HG02885 (cell line): ENCODE measurements at regions not wholly inside any gene's neighbourhood (a gene's known extent, or its start where the extent isn't known, plus 50 kb on each side); places are given as distances from the start of the nearest gene placed in this dataset.
"Not testable (repeated sequence)": the region's sequence is repeated elsewhere in the genome, so short reads cannot be mapped to it uniquely, and the experiment has no call there.

Experiments
- ATAC-seq: cut with Tn5 transposase; IDR thresholded peaks from one replicate; pipeline ENCODE4 v1.9.1; 2021; ENCODE audit warnings: mild to moderate bottlenecking; ENCODE audit not compliant: unreplicated experiment, poor library complexity

- not testable (repeated sequence) for ATAC-seq
Measured at GRCh38 chr10:125518397-125518796, 164.6 kb downstream of the TEX36 start.

GRCh38 chr10:125515571-125515970 is 167.4 kb downstream of the TEX36 start:
- ATAC-seq: no peak

DNA sequence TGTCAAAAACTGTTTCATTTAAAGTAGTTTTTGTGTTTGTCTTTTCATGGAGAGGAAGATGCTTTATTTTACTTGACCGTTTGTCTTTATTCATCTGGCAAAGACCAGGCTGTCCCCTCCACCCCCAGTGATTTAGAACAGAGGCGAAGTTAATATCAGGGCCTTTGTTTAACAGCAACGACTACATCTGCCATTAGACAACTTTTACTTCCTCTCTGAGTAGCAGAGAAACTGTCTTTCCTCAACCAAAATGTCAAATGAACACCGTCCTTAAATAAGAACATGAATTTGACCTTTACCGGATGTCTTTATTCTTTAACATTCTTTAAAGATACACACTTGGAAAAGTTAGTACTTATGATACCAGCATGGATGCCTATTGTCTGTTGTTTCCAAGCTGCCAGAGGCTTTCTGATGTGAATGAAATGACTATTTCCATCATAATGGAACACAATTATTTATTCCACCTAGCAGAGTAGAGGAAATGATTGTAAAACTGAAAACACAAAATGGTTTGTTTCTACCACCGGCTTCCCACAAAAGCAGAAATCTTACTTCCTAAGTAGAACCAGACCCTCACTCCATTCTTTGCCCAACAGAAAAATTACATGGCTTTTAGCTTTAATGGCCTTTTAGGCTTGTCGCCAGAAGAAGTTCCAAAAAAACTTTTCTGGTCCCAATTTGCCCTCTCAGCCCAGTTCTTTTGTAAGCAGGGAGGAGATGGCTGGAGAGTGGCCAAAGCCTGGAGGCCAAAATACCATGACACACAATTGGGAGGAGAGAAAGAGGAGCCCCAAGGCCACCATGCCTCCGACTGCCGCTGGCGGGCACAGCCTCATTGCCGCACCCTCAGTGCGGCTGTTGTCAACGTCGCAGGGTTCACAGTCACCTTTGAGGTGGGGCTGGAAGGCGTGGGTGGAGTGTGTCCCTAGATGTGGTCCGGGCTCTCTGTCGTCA is 168.5 kb downstream of the TEX36 start:
- no peak for ATAC-seq

GRCh38 chr10:125513429-125514182 is 169.4 kb downstream of the TEX36 start:
- ATAC-seq: no peak

DNA sequence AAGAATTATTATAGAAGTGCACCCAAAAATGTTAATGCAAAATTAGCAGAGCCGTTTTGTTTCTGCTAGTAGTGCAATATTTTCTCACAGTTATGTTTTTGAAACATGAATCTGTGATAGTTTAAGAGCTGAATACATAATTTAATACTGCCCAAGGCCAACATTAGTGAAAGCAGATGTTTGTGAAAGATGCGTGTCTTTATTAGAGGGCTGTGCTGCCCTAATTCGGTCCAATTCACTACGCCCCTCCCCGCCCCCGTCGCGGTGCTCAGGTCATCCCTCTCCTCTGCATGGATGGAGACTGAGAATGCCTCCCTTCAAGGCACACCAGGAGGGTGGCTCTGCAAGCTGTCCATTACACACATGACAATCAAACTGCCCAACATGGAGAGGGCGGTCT is 172.0 kb downstream of the TEX36 start:
- no peak for ATAC-seq

DNA sequence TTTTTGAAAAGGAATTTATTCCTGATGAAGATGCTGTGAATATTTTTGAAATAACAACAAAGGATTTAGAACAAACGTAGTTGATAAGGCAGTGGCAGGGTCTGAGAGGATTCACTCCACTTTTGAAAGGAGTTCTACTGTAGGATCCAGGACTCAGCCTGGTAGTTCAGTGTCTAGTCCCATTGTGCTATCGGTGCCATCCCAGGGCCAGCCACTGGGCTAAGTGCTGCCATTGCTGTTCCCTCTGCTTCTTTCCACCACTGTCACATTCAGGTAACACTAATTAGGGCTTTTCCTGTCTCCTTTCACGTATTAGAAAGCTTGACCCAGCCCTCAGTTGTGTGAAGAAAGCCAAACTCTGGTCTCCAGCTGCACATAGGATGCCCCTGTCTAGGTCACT is 177.3 kb downstream of the TEX36 start:
- ATAC-seq: no peak

DNA sequence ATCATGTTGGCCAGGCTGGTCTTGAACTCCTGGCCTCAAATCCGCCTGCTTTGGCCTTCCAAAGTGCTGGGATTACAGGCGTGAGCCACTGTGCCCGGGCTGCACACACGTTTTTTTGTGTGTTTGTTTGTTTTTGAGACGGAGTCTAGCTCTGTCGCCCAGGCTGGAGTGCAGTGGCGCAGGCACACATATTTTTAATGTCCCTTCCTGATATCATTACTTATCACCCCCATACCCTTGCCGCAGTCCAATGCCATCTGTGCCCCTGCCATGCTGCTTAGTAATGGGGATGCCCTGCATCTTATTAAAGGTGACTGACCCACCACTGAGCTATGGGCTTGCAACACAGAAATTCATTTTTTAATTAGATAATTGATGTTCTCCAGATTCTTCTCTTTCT is 180.7 kb downstream of the TEX36 start:
- no peak for ATAC-seq

DNA sequence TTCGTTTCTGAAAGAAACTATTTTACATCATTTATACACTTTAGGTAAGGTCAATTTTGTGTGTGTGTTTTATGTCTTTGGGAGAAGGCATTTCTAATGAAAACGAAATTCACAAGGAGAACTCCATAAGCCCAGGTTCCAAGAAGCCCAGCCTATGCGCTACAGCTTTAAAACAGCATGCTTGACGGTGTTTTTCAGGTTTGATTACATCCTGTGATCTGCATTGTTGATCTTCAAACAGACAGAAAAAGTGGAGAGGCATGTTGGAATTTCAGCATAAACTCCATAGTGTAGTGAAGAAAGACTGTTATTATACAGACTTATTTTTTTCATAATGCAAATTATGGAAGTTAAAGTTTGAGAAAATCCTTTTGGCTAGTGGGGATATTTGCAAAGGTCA is 187.6 kb downstream of the TEX36 start:
- no peak for ATAC-seq

- no peak for ATAC-seq
Measured at GRCh38 chr10:125494651-125495239, 188.2 kb downstream of the TEX36 start.

DNA sequence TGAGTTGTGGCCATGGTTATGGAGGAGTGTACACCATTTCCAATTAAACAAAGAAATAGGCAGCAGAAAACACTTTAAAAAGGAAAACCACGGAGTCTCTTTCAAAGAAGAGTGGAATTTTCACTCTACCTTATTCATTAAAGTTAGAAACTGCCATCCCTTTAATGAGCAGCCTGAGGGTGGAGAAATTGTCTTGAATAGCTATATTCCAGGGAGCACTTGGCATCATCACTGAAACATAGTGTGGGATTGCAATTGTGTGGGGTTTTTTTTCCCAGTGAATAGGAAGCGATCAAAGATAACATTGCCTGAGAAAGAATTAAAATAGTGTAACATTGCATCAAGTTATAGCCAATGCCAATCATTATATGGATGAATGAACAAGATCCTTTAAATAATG is 191.6 kb downstream of the TEX36 start:
- no peak for ATAC-seq

- ATAC-seq: no peak
Measured at GRCh38 chr10:125489731-125490130, 193.2 kb downstream of the TEX36 start.

DNA sequence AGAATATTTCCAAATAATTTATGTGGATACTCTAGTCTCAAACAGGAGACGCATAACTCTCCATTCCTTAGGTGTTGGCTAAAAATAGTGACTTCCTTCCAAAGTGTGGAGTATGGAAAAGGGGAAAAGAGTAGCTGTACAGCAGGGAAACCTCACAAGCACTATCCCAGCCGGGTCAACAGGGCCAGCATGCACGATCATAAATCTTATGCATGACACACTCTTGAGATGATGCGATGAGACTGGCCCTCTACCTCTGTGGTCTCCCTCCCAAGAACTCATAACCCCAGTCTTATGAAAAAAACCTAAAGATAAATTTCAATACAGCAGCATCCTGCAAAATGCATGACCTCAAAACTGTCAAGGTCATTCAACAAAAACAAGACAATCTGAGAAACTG is 197.3 kb downstream of the TEX36 start:
- ATAC-seq: no peak

- ATAC-seq: no peak
Measured at GRCh38 chr10:125484035-125484732, 198.8 kb downstream of the TEX36 start.

- no peak for ATAC-seq
Measured at GRCh38 chr10:125482637-125483036, 200.3 kb downstream of the TEX36 start.

DNA sequence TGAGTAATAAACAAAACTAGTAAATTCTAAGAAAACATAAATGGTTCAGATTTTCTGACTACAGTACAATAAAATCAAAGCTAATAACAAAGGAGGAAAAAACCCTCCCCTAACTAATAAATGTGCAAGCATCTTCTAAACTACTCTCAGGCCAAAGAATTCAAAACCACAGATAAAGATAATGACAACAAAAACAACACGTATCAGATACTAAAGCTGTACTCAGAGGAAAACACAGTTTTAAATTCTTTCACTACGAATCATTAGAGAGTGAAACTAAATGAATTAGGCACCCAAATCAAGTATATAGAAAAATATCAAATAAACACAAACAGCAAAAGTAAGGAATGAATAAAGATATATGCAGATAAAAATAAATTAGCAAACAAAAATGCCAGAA is 200.9 kb downstream of the TEX36 start:
- no peak for ATAC-seq

- no peak for ATAC-seq
Measured at GRCh38 chr10:125479059-125479458, 203.9 kb downstream of the TEX36 start.

DNA sequence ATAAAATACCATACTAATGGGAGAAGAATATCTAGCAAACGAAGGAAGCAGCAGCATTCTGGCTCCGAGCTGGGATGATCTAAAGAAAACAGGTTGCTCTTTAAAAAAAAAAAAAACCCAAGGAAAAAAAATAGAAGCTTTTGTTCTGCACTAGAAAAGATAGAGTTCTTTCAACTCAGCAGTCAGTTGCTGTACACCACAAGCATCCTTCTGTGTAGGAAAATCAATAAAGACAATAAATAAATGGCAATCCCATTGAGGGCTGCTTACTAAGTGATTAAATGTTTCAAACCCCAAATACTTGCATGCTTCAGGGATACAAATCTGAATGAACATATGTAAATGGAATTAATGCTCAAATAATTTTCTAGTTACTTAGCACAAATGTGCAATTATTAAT is 207.1 kb downstream of the TEX36 start:
- no peak for ATAC-seq

DNA sequence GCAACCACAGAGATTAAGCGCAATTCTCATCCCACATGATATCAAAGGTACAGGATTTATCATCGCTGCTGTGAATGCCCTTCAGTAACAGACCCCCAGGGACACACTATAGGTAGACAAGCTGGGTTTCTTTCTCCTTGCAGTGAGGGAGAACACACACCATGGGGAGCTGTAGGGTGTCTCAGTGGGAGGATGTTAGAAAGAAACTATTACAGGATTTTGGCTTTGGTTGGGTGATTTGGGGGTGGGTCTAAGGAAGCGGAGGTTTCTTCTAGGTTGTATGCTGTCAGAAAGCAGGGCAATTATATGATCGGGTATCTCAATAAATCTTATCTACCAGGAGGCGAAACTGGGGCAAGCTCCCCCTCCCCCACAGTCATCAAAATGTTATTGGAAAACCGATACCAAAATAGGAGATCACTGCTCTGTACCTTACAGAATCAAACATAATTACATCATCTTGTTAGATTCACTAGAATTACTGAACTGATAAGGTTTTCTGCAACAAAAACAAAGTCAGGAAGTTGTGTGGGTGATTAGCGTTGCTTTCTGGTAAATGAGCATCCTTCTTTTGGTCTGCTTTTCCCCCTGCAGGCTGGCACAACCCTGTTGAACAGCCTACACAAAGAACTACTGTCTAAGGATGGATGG is 209.7 kb downstream of the TEX36 start:
- ATAC-seq: no peak

GRCh38 chr10:125472010-125472607 is 210.9 kb downstream of the TEX36 start:
- ATAC-seq: no peak

DNA sequence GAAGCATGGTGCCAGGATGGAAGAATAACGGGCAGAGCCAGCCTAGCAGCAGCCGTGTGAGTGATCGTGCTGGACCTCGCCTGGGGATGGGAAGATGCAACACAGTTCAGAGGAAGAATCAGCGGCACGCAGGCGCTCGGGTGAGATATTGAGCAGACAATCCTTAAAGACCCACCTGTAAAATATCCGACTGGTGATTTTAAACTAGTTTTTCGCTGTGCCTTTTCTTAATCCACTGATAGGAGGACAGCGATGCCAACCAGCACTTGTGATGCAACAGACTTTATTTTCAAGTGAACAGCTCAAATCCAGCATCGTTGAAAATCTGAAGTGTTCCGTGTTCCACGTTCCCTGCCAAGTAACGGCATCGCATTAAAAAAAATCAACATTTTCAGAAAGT is 214.7 kb downstream of the TEX36 start:
- ATAC-seq: no peak
